SK-N-MC (cell line): ENCODE measurements at regions not wholly inside any gene's neighbourhood (a gene's known extent, or its start where the extent isn't known, plus 50 kb on each side); places are given as distances from the start of the nearest gene placed in this dataset.

ENCODE experiments used
- EZH2 ChIP-seq: fragments of 200-600 bp; sonication (generic); IDR thresholded peaks from one replicate; pipeline ENCODE4 v1.6.1; 2017; ENCODE audit warnings: antibody characterized with exemption
- FOXP2 ChIP-seq: optimal IDR thresholded peaks from 2 replicates; pipeline ENCODE3; 2011; ENCODE audit warnings: mild to moderate bottlenecking, moderate library complexity; ENCODE audit not compliant: insufficient read depth; ENCODE audit errors: extremely low read length, control extremely low read depth
- POLR2AphosphoS5 ChIP-seq: IDR thresholded peaks from 2 replicates; pipeline ENCODE4 v1.6.1; 2012; ENCODE audit warnings: mild to moderate bottlenecking, low read depth, low read length, borderline replicate concordance

DNA sequence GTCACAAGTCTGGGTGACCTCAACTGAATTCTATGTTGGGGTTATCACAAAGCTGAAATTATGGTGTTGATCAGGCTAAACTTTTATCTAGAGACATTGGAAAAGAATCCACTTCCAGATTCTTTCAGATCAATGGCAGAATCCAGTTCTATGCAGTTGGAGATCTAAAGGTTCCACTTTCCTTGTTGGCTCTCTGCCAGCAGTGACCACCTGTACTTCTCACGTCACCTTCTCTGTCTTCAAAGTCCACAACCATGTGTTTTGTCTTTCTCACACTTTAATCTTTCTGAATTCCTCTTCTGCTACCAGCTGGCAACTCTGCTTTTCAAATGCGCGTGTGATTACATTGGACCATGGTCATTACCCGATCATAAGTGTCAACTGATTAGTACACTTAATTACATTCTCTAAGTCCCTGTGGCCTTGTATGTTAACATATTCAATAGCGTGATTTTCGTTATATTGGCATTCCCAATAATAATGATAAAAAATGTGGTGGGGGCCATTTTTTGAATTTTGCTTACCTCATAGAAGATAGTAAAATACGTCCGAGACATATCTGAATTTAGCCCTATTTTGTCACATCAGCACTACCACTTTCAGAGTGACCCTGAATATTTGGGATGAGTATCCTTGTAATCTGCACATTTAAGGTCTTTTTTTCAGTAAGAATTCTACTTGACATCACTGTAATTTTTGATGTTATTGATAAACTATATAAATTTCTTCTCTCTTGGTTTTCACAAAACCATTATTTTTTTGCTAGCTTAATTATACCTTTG is 73.7 kb upstream of the PRDM9 start:
- no peak for TF ChIP-seq EZH2
- TF ChIP-seq POLR2AphosphoS5 = no peak
- no peak for TF ChIP-seq FOXP2
